T-helper 2 cell treated with Interferon-gamma antibody and Interleukin-4, amounts not matched to agents 100 ng/mL and 5 ng/mL, for 36 hours (primary cell): ENCODE measurements at regions not wholly inside any gene's neighbourhood (a gene's known extent, or its start where the extent isn't known, plus 50 kb on each side); places are given as distances from the start of the nearest gene placed in this dataset.
"Not testable (repeated sequence)": the region's sequence is repeated elsewhere in the genome, so short reads cannot be mapped to it uniquely, and the experiment has no call there.

Experiments used
- intact Hi-C: fragments of 100-400 bp; cut with micrococcal nuclease; formaldehyde crosslinking; loops from one replicate; pipeline ENCODE4 v1.15.1; 2023

- intact Hi-C loops = loop anchor here (2.0 kb wide), 1 partner anchor 367 kb away; no protein-coding TSS in a partner anchor
These were observed 80.9 kb upstream of the IGFBP5 start for GRCh38 chr2:216776066-216776850.

- intact Hi-C loops = no loop called here
These were observed 79.7 kb upstream of the IGFBP5 start for GRCh38 chr2:216775043-216775453.

GRCh38 chr2:216774620-216775019, 79.3 kb upstream of the IGFBP5 start:
- intact Hi-C loops = no loop called here

GRCh38 chr2:216774180-216774579, 78.8 kb upstream of the IGFBP5 start:
- intact Hi-C loops = no loop called here

GRCh38 chr2:216773072-216773471, 77.7 kb upstream of the IGFBP5 start:
- intact Hi-C loops = no loop called here

- intact Hi-C loops = no loop called here
These were observed 75.4 kb upstream of the IGFBP5 start for GRCh38 chr2:216770717-216771116.

GRCh38 chr2:216770050-216770449, 74.7 kb upstream of the IGFBP5 start:
- intact Hi-C loops = no loop called here

- intact Hi-C loops = no loop called here
These were observed 74.3 kb upstream of the IGFBP5 start for GRCh38 chr2:216769626-216770025.

GRCh38 chr2:216768908-216769411, 73.6 kb upstream of the IGFBP5 start:
- intact Hi-C loops = no loop called here

GRCh38 chr2:216765761-216766262, 70.5 kb upstream of the IGFBP5 start:
- intact Hi-C loops = no loop called here

GRCh38 chr2:216763396-216763795, 68.0 kb upstream of the IGFBP5 start:
- intact Hi-C loops = no loop called here

- intact Hi-C loops = no loop called here
These were observed 66.5 kb upstream of the IGFBP5 start for GRCh38 chr2:216761809-216762208.

GRCh38 chr2:216761133-216761532, 65.8 kb upstream of the IGFBP5 start:
- intact Hi-C loops = no loop called here

GRCh38 chr2:216758256-216759155, 63.2 kb upstream of the IGFBP5 start:
- intact Hi-C loops = no loop called here

- intact Hi-C loops = no loop called here
These were observed 62.2 kb upstream of the IGFBP5 start for GRCh38 chr2:216757532-216757931.

- intact Hi-C loops = no loop called here
These were observed 61.1 kb upstream of the IGFBP5 start for GRCh38 chr2:216756435-216756834.

GRCh38 chr2:216754812-216755211, 59.5 kb upstream of the IGFBP5 start:
- intact Hi-C loops = no loop called here

GRCh38 chr2:216754336-216754735, 59.0 kb upstream of the IGFBP5 start:
- intact Hi-C loops = no loop called here

GRCh38 chr2:216752855-216753505, 57.6 kb upstream of the IGFBP5 start:
- intact Hi-C loops = no loop called here

- intact Hi-C loops = not testable (repeated sequence)
These were observed 55.4 kb upstream of the IGFBP5 start for GRCh38 chr2:216750750-216751149.

GRCh38 chr2:216746268-216746667, 50.9 kb upstream of the IGFBP5 start:
- intact Hi-C loops = not testable (repeated sequence)
